Trophoblast cell (in vitro differentiated cells and primary cell): ENCODE measurements at regions not wholly inside any gene's neighbourhood (a gene's known extent, or its start where the extent isn't known, plus 50 kb on each side); places are given as distances from the start of the nearest gene placed in this dataset.

ENCODE experiments used
- DNase-seq, 2 donors: peaks; one replicate each; pipeline ENCODE4 v3.0.0-alpha.2; 2016
- H2AFZ ChIP-seq: 2 replicates; pipeline ENCODE4 v1.6.1; 2013; ENCODE audit warnings: low read length, moderate library complexity, mild to moderate bottlenecking; ENCODE audit not compliant: insufficient read depth, poor library complexity
- H2AK5ac ChIP-seq: 2 replicates; pipeline ENCODE4 v1.6.1; 2013; ENCODE audit warnings: mild to moderate bottlenecking, low read length
- H2BK120ac ChIP-seq: 2 replicates; pipeline ENCODE4 v1.6.1; 2013; ENCODE audit warnings: low read length, mild to moderate bottlenecking, moderate library complexity; ENCODE audit not compliant: insufficient read depth, poor library complexity
- H2BK12ac ChIP-seq: 2 replicates; pipeline ENCODE4 v1.6.1; 2013; ENCODE audit warnings: mild to moderate bottlenecking, low read length, moderate library complexity
- H2BK5ac ChIP-seq: 2 replicates; pipeline ENCODE4 v1.6.1; 2013; ENCODE audit warnings: low read length, low read depth, moderate library complexity, mild to moderate bottlenecking; ENCODE audit not compliant: poor library complexity
- H3K14ac ChIP-seq: 2 replicates; pipeline ENCODE4 v1.6.1; 2013; ENCODE audit warnings: mild to moderate bottlenecking, low read length
- H3K18ac ChIP-seq: 2 replicates; pipeline ENCODE4 v1.6.1; 2013; ENCODE audit warnings: mild to moderate bottlenecking, low read length
- H3K23ac ChIP-seq: 2 replicates; pipeline ENCODE4 v1.6.1; 2013; ENCODE audit warnings: low read length
- H3K27ac ChIP-seq: 2 replicates; pipeline ENCODE4 v1.5.1; 2013; ENCODE audit warnings: low read depth, mild to moderate bottlenecking, inconsistent platforms, low read length, moderate library complexity
- H3K27me3 ChIP-seq: 2 replicates; pipeline ENCODE4 v1.6.1; 2013; ENCODE audit warnings: inconsistent platforms, mild to moderate bottlenecking, low read length, moderate library complexity; ENCODE audit not compliant: insufficient read depth
- H3K36me3 ChIP-seq, 2 experiments: 1 replicate in 1 of 2; 2 replicates in 1 of 2; pipeline ENCODE4 v1.6.1; 2013; ENCODE audit warnings: low read length in 2 of 2, mild to moderate bottlenecking in 2 of 2, moderate library complexity in 1 of 2; ENCODE audit not compliant: insufficient read depth in 2 of 2, control insufficient read depth in 1 of 2
- H3K4ac ChIP-seq: 2 replicates; pipeline ENCODE4 v1.6.1; 2013; ENCODE audit warnings: low read depth, mild to moderate bottlenecking, low read length, moderate library complexity
- H3K4me1 ChIP-seq, 2 experiments: 1 replicate in 1 of 2; 2 replicates in 1 of 2; pipeline ENCODE4 v1.6.1; 2013; ENCODE audit warnings: low read length in 2 of 2, mild to moderate bottlenecking in 2 of 2, moderate library complexity in 1 of 2; ENCODE audit not compliant: insufficient read depth in 2 of 2, control insufficient read depth in 1 of 2
- H3K4me2 ChIP-seq: 2 replicates; pipeline ENCODE4 v1.6.1; 2013; ENCODE audit warnings: inconsistent platforms, mild to moderate bottlenecking, low read length, moderate library complexity
- H3K4me3 ChIP-seq: 2 replicates; pipeline ENCODE4 v1.5.1; 2013; ENCODE audit warnings: mild to moderate bottlenecking, low read depth, low read length, inconsistent platforms
- H3K79me1 ChIP-seq: one replicate; pipeline ENCODE4 v1.6.1; 2013; ENCODE audit warnings: low read length
- H3K79me2 ChIP-seq: 2 replicates; pipeline ENCODE4 v1.6.1; 2013; ENCODE audit warnings: low read length, mild to moderate bottlenecking; ENCODE audit not compliant: control insufficient read depth, insufficient read depth, poor library complexity
- H3K9ac ChIP-seq: 2 replicates; pipeline ENCODE4 v1.6.1; 2013; ENCODE audit warnings: mild to moderate bottlenecking, low read length
- H3K9me3 ChIP-seq: 2 replicates; pipeline ENCODE4 v1.6.1; 2013; ENCODE audit warnings: low read depth, mild to moderate bottlenecking, control low read depth, inconsistent platforms, low read length; ENCODE audit not compliant: insufficient read depth
- H4K12ac ChIP-seq: 2 replicates; pipeline ENCODE4 v1.6.1; 2013; ENCODE audit warnings: low read depth, mild to moderate bottlenecking, low read length, moderate library complexity
- H4K8ac ChIP-seq: 2 replicates; pipeline ENCODE4 v1.6.1; 2013; ENCODE audit warnings: low read depth, mild to moderate bottlenecking, low read length, moderate library complexity
- H4K91ac ChIP-seq: one replicate; pipeline ENCODE4 v1.6.1; 2013; ENCODE audit warnings: low read depth, mild to moderate bottlenecking, low read length, moderate library complexity
- WGBS: extraction: QIAGEN DNeasy Blood & Tissue Kit; methylation state at CpG from one replicate; pipeline ENCODE4 v1.1.7; 2013; ENCODE audit warnings: missing lambda C conversion rate; ENCODE audit not compliant: insufficient read length, insufficient coverage; ENCODE audit errors: extremely low coverage; 5-methylcytosine and 5-hydroxymethylcytosine counted together

- no peak overlapping the region for H3K27ac ChIP-seq
- no peak overlapping the region for H2BK12ac ChIP-seq
Measured at GRCh38 chr18:40606996-40607395, 1348.0 kb upstream of the PIK3C3 start.

GRCh38 chr18:40583671-40584070 lies 1371.4 kb upstream of the PIK3C3 start:
- WGBS, result no CpG with 5 or more reads among the region's 12 CpGs
- Histone ChIP-seq H3K18ac (no peak overlapping the region), H2BK12ac (no peak overlapping the region), H4K12ac (no peak overlapping the region), H2BK120ac (no peak overlapping the region), H3K27me3 (no peaks in the 10 kb centered on the region), H3K4me1 (no peaks in the 10 kb centered on the region), H2BK5ac (no peak overlapping the region), H4K8ac (no peak overlapping the region), H3K4ac (no peak overlapping the region), H2AFZ (no peak overlapping the region), H3K36me3 (no peaks in the 10 kb centered on the region), H3K27ac (no peak overlapping the region), H2AK5ac (no peak overlapping the region), H3K14ac (no peak overlapping the region), H3K23ac (no peak overlapping the region), H3K4me3 (no peak overlapping the region), H3K79me1 (no peaks in the 10 kb centered on the region), H3K9ac (no peak overlapping the region), H3K9me3 (no peaks in the 10 kb centered on the region), H4K91ac (no peak overlapping the region), H3K4me2 (no peak overlapping the region), H3K79me2 (no peaks in the 10 kb centered on the region)
- no peak for DNase-seq

More at GRCh38 chr18:40606996-40607395, 1348.0 kb upstream of the PIK3C3 start:
- Histone ChIP-seq H4K12ac (no peak overlapping the region), H2AFZ (no peak overlapping the region), H3K9me3 (no peaks in the 10 kb centered on the region), H2AK5ac (no peak overlapping the region), H3K79me2 (no peaks in the 10 kb centered on the region), H4K8ac (no peak overlapping the region), H3K27me3 (no peaks in the 10 kb centered on the region), H2BK5ac (no peak overlapping the region), H3K36me3 (no peaks in the 10 kb centered on the region), H3K79me1 (no peaks in the 10 kb centered on the region), H4K91ac (no peak overlapping the region), H2BK120ac (no peak overlapping the region), H3K18ac (no peak overlapping the region), H3K4ac (no peak overlapping the region), H3K9ac (no peak overlapping the region), H3K4me1 (no peaks in the 10 kb centered on the region), H3K4me2 (no peak overlapping the region), H3K14ac (no peak overlapping the region), H3K4me3 (no peak overlapping the region), H3K23ac (no peak overlapping the region)
- no peak for DNase-seq
- no CpG with 5 or more reads among the region's 1 CpG for WGBS

- H2BK12ac ChIP-seq, result no peak overlapping the region
- WGBS, result no CpG with 5 or more reads among the region's 1 CpG
Measured at GRCh38 chr18:40582105-40582504, 1372.9 kb upstream of the PIK3C3 start.

GRCh38 chr18:40577981-40578365 lies 1377.1 kb upstream of the PIK3C3 start:
- no peak overlapping the region for H4K12ac ChIP-seq
- no peaks in the 10 kb centered on the region for H3K27me3 ChIP-seq
- H3K36me3 ChIP-seq, result no peaks in the 10 kb centered on the region
- no peak overlapping the region for H3K4me2 ChIP-seq
- no peak overlapping the region for H2AFZ ChIP-seq
- no peak overlapping the region for H3K4ac ChIP-seq
- no peak overlapping the region for H2BK120ac ChIP-seq
- H4K91ac ChIP-seq, result no peak overlapping the region
- no peak overlapping the region for H3K23ac ChIP-seq
- no peak overlapping the region for H3K27ac ChIP-seq
- H2AK5ac ChIP-seq, result no peak overlapping the region
- no peak overlapping the region for H3K9ac ChIP-seq
- no peak overlapping the region for H2BK12ac ChIP-seq
- H4K8ac ChIP-seq, result no peak overlapping the region
- H3K4me1 ChIP-seq, result no peaks in the 10 kb centered on the region
- H3K79me2 ChIP-seq, result no peaks in the 10 kb centered on the region
- H3K79me1 ChIP-seq, result no peaks in the 10 kb centered on the region
- H2BK5ac ChIP-seq, result no peak overlapping the region
- no peak overlapping the region for H3K4me3 ChIP-seq
- no peak overlapping the region for H3K14ac ChIP-seq
- no CpG with 5 or more reads among the region's 4 CpGs for WGBS
- H3K18ac ChIP-seq, result no peak overlapping the region
- DNase-seq, result no peak
- H3K9me3 ChIP-seq, result no peaks in the 10 kb centered on the region

More at GRCh38 chr18:40582105-40582504, 1372.9 kb upstream of the PIK3C3 start:
- no peaks in the 10 kb centered on the region for H3K4me1 ChIP-seq
- H3K18ac ChIP-seq, result no peak overlapping the region
- H2AK5ac ChIP-seq, result no peak overlapping the region
- H2AFZ ChIP-seq, result no peak overlapping the region
- H3K9ac ChIP-seq, result no peak overlapping the region
- no peak overlapping the region for H3K27ac ChIP-seq
- no peaks in the 10 kb centered on the region for H3K79me2 ChIP-seq
- H3K4ac ChIP-seq, result no peak overlapping the region
- no peaks in the 10 kb centered on the region for H3K9me3 ChIP-seq
- no peaks in the 10 kb centered on the region for H3K36me3 ChIP-seq
- no peak overlapping the region for H3K4me3 ChIP-seq
- no peak overlapping the region for H4K91ac ChIP-seq
- no peak overlapping the region for H3K23ac ChIP-seq
- no peak overlapping the region for H3K14ac ChIP-seq
- H3K79me1 ChIP-seq, result no peaks in the 10 kb centered on the region
- H3K27me3 ChIP-seq, result no peaks in the 10 kb centered on the region
- DNase-seq, result no peak
- H2BK5ac ChIP-seq, result no peak overlapping the region
- H4K12ac ChIP-seq, result no peak overlapping the region
- no peak overlapping the region for H4K8ac ChIP-seq
- H2BK120ac ChIP-seq, result no peak overlapping the region
- no peak overlapping the region for H3K4me2 ChIP-seq
